H9 (cell line): ENCODE measurements at regions not wholly inside any gene's neighbourhood (a gene's known extent, or its start where the extent isn't known, plus 50 kb on each side); places are given as distances from the start of the nearest gene placed in this dataset.

ENCODE experiments used
- DNase-seq: peaks from one replicate; pipeline ENCODE4 v3.0.0-alpha.2; 2017
- H2AFZ ChIP-seq: one replicate; pipeline ENCODE4 v1.6.1; 2013; ENCODE audit warnings: mild to moderate bottlenecking, low read length, control low read depth, moderate library complexity
- H2AK5ac ChIP-seq: 2 replicates; pipeline ENCODE4 v1.6.1; 2013; ENCODE audit warnings: low read length, control low read depth, mixed read lengths; ENCODE audit not compliant: insufficient read length
- H2BK120ac ChIP-seq: one replicate; pipeline ENCODE4 v1.6.1; 2013; ENCODE audit warnings: low read depth, mild to moderate bottlenecking, low read length, control low read depth, inconsistent platforms; ENCODE audit not compliant: poor library complexity, severe bottlenecking
- H2BK12ac ChIP-seq: 2 replicates; pipeline ENCODE4 v1.6.1; 2013; ENCODE audit warnings: low read length, control low read depth, mixed read lengths, low read depth; ENCODE audit not compliant: insufficient read length
- H2BK15ac ChIP-seq: 2 replicates; pipeline ENCODE4 v1.6.1; 2013; ENCODE audit warnings: low read depth, low read length, control low read depth
- H2BK20ac ChIP-seq: one replicate; pipeline ENCODE4 v1.6.1; 2013; ENCODE audit warnings: low read depth, mild to moderate bottlenecking, low read length, control low read depth, inconsistent platforms; ENCODE audit not compliant: poor library complexity, severe bottlenecking
- H2BK5ac ChIP-seq: 2 replicates; pipeline ENCODE4 v1.6.1; 2013; ENCODE audit warnings: low read length, control low read depth, mixed read lengths; ENCODE audit not compliant: insufficient read length
- H3K14ac ChIP-seq: 2 replicates; pipeline ENCODE4 v1.6.1; 2013; ENCODE audit warnings: low read length, control low read depth; ENCODE audit not compliant: insufficient read depth
- H3K18ac ChIP-seq: 2 replicates; pipeline ENCODE4 v1.6.1; 2013; ENCODE audit warnings: low read depth, mild to moderate bottlenecking, mixed read lengths, low read length, control low read depth; ENCODE audit not compliant: insufficient read length
- H3K23ac ChIP-seq: 2 replicates; pipeline ENCODE4 v1.6.1; 2013; ENCODE audit warnings: low read length, control low read depth, mixed read lengths, low read depth; ENCODE audit not compliant: insufficient read length
- H3K23me2 ChIP-seq: 2 replicates; pipeline ENCODE4 v1.6.1; 2013; ENCODE audit warnings: low read depth, mild to moderate bottlenecking, mixed read lengths, low read length, control low read depth; ENCODE audit not compliant: insufficient read length, poor library complexity, severe bottlenecking
- H3K27ac ChIP-seq: 2 replicates; pipeline ENCODE4 v1.5.1; 2013; ENCODE audit warnings: low read length, control low read depth, mixed read lengths, low read depth; ENCODE audit not compliant: insufficient read length
- H3K27me3 ChIP-seq: 2 replicates; pipeline ENCODE4 v1.6.1; 2013; ENCODE audit warnings: low read length, control low read depth, inconsistent platforms; ENCODE audit not compliant: insufficient read depth
- H3K4ac ChIP-seq: 2 replicates; pipeline ENCODE4 v1.6.1; 2013; ENCODE audit warnings: low read depth, mild to moderate bottlenecking, control low read depth, inconsistent platforms, low read length, moderate library complexity
- H3K4me1 ChIP-seq: 2 replicates; pipeline ENCODE4 v1.6.1; 2013; ENCODE audit warnings: low read length, control low read depth, inconsistent platforms; ENCODE audit not compliant: insufficient read depth
- H3K4me2 ChIP-seq: 2 replicates; pipeline ENCODE4 v1.6.1; 2013; ENCODE audit warnings: low read length, control low read depth, mixed read lengths; ENCODE audit not compliant: insufficient read length, insufficient read depth
- H3K56ac ChIP-seq: 2 replicates; pipeline ENCODE4 v1.6.1; 2013; ENCODE audit warnings: low read depth, mild to moderate bottlenecking, mixed read lengths, low read length, control low read depth; ENCODE audit not compliant: insufficient read length
- H3K79me1 ChIP-seq: 2 replicates; pipeline ENCODE4 v1.6.1; 2013; ENCODE audit warnings: low read depth, mild to moderate bottlenecking, moderate library complexity, low read length, control low read depth, inconsistent platforms; ENCODE audit not compliant: insufficient read depth, poor library complexity, severe bottlenecking
- H3K79me2 ChIP-seq: 2 replicates; pipeline ENCODE4 v1.6.1; 2013; ENCODE audit warnings: low read length, control low read depth, inconsistent platforms; ENCODE audit not compliant: insufficient read depth
- H3K9ac ChIP-seq: 2 replicates; pipeline ENCODE4 v1.6.1; 2013; ENCODE audit warnings: low read length, control low read depth, mixed read lengths; ENCODE audit not compliant: insufficient read length; ENCODE audit errors: extremely low read depth
- H3K9me3 ChIP-seq: one replicate; pipeline ENCODE4 v1.6.1; 2013; ENCODE audit warnings: low read depth, low read length, inconsistent platforms; ENCODE audit not compliant: control insufficient read depth
- H3T11ph ChIP-seq: one replicate; pipeline ENCODE4 v1.6.1; 2013; ENCODE audit warnings: mild to moderate bottlenecking, low read length, control low read depth, inconsistent platforms
- H4K20me1 ChIP-seq: one replicate; pipeline ENCODE4 v1.6.1; 2013; ENCODE audit not compliant: control insufficient read depth, insufficient read length, insufficient read depth
- H4K5ac ChIP-seq: 2 replicates; pipeline ENCODE4 v1.6.1; 2013; ENCODE audit warnings: low read depth, mild to moderate bottlenecking, mixed read lengths, low read length, control low read depth; ENCODE audit not compliant: insufficient read length
- H4K8ac ChIP-seq: replicated peaks from 2 replicates; pipeline ENCODE4 v1.6.1; 2013; ENCODE audit warnings: low read length, control low read depth, mixed read lengths, low read depth; ENCODE audit not compliant: insufficient read length
- H4K91ac ChIP-seq: 2 replicates; pipeline ENCODE4 v1.6.1; 2013; ENCODE audit warnings: low read depth, mild to moderate bottlenecking, moderate library complexity, mixed read lengths, low read length, control low read depth; ENCODE audit not compliant: insufficient read length
- H3K27ac Mint-ChIP-seq, 3 experiments: 2 replicates in 2 of 3; 3 replicates in 1 of 3; pipeline ENCODE4 v1.8.0; 2020 to 2021; ENCODE audit warnings: mixed read lengths in 3 of 3, mild to moderate bottlenecking in 1 of 3, moderate library complexity in 1 of 3
- H3K27me3 Mint-ChIP-seq: 2 replicates; pipeline ENCODE4 v1.8.0; 2021; ENCODE audit warnings: low read depth, mild to moderate bottlenecking, moderate library complexity, mixed read lengths
- H3K36me3 Mint-ChIP-seq, 3 experiments: 2 replicates in 2 of 3; 3 replicates in 1 of 3; pipeline ENCODE4 v1.8.0; 2020 to 2021; ENCODE audit warnings: low read depth in 3 of 3, mixed read lengths in 3 of 3; ENCODE audit not compliant: insufficient read depth in 1 of 3
- H3K4me1 Mint-ChIP-seq, 2 experiments: 2 replicates each; pipeline ENCODE4 v1.8.0; 2020; ENCODE audit warnings: mixed read lengths in 2 of 2
- H3K4me3 Mint-ChIP-seq, 2 experiments: 2 replicates in 1 of 2; 3 replicates in 1 of 2; pipeline ENCODE4 v1.8.0; 2020 to 2021; ENCODE audit warnings: mild to moderate bottlenecking in 2 of 2, mixed read lengths in 2 of 2, moderate library complexity in 1 of 2
- H3K9me3 Mint-ChIP-seq, 2 experiments: 2 replicates in 1 of 2; 3 replicates in 1 of 2; pipeline ENCODE4 v1.8.0; 2020; ENCODE audit warnings: mild to moderate bottlenecking in 2 of 2, mixed read lengths in 2 of 2, moderate library complexity in 1 of 2
- WGBS: extraction: QIAGEN DNeasy Blood & Tissue Kit; methylation state at CpG from one replicate; pipeline ENCODE4 v1.1.7; 2013; ENCODE audit warnings: missing lambda C conversion rate, low lambda C conversion rate, mixed read lengths; ENCODE audit not compliant: insufficient read length; ENCODE audit errors: extremely low coverage; 5-methylcytosine and 5-hydroxymethylcytosine counted together
- TF ChIP-seq, protein P1 (sequence below): fragments of 200-600 bp; sonication (generic); conservative IDR thresholded peaks from 3 replicates; pipeline ENCODE4 v1.8.0; 2021; ENCODE audit warnings: antibody characterized with exemption, mild to moderate bottlenecking

GRCh38 chr15:38103564-38103963 is 149.1 kb upstream of the SPRED1 start:
- H3K9me3 Mint-ChIP-seq, result peaks cover 4% of the 10 kb centered on the region in 2 experiments; a peak in 2 of 5 replicates
- no peaks in the 10 kb centered on the region for H3K4me1 ChIP-seq
- H3K27ac ChIP-seq, result no peak overlapping the region
- H3K27me3 Mint-ChIP-seq, result no peaks in the 10 kb centered on the region; the same call in 1 of the 2 replicates
- no peak overlapping the region for H4K91ac ChIP-seq
- no peak for DNase-seq
- H3K9ac ChIP-seq, result no peak overlapping the region
- H2BK20ac ChIP-seq, result no peak overlapping the region
- no peak overlapping the region for H3K27ac Mint-ChIP-seq
- H3K56ac ChIP-seq, result no peak overlapping the region
- no peak overlapping the region for H2BK120ac ChIP-seq
- no peak overlapping the region for H3K4me3 Mint-ChIP-seq
- H4K5ac ChIP-seq, result no peak overlapping the region
- H4K20me1 ChIP-seq, result no peaks in the 10 kb centered on the region
- H3T11ph ChIP-seq, result no peak overlapping the region
- no peak overlapping the region for H3K4me2 ChIP-seq
- H3K4me1 Mint-ChIP-seq, result no peaks in the 10 kb centered on the region
- no peak overlapping the region for H3K18ac ChIP-seq
- H4K8ac ChIP-seq, result no peak overlapping the region
- no peaks in the 10 kb centered on the region for H3K23me2 ChIP-seq
- no peak overlapping the region for H3K14ac ChIP-seq
- no peaks in the 10 kb centered on the region for H3K79me2 ChIP-seq
- H2AFZ ChIP-seq, result no peak overlapping the region
- H2BK5ac ChIP-seq, result no peak overlapping the region
- no peak overlapping the region for H3K23ac ChIP-seq
- WGBS, result no CpG with 5 or more reads among the region's 1 CpG
- no peak overlapping the region for H2AK5ac ChIP-seq
- H3K9me3 ChIP-seq, result no peaks in the 10 kb centered on the region
- H3K79me1 ChIP-seq, result no peaks in the 10 kb centered on the region
- TF ChIP-seq, protein P1, sequence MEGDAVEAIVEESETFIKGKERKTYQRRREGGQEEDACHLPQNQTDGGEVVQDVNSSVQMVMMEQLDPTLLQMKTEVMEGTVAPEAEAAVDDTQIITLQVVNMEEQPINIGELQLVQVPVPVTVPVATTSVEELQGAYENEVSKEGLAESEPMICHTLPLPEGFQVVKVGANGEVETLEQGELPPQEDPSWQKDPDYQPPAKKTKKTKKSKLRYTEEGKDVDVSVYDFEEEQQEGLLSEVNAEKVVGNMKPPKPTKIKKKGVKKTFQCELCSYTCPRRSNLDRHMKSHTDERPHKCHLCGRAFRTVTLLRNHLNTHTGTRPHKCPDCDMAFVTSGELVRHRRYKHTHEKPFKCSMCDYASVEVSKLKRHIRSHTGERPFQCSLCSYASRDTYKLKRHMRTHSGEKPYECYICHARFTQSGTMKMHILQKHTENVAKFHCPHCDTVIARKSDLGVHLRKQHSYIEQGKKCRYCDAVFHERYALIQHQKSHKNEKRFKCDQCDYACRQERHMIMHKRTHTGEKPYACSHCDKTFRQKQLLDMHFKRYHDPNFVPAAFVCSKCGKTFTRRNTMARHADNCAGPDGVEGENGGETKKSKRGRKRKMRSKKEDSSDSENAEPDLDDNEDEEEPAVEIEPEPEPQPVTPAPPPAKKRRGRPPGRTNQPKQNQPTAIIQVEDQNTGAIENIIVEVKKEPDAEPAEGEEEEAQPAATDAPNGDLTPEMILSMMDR, result no peak
- no peak overlapping the region for H2BK15ac ChIP-seq
- H2BK12ac ChIP-seq, result no peak overlapping the region
- H3K36me3 Mint-ChIP-seq, result peaks cover 0 to 8% (median 1%) of the 10 kb centered on the region in 3 experiments; a peak in 3 of 7 replicates
- no peaks in the 10 kb centered on the region for H3K27me3 ChIP-seq
- H3K4ac ChIP-seq, result no peak overlapping the region
